Liver (tissue), 3 donors: ENCODE measurements at regions not wholly inside any gene's neighbourhood (a gene's known extent, or its start where the extent isn't known, plus 50 kb on each side); places are given as distances from the start of the nearest gene placed in this dataset.

Experiments
- ATF3 ChIP-seq: IDR thresholded peaks from 2 replicates; pipeline ENCODE4 v1.6.1; 2016; ENCODE audit warnings: antibody characterized with exemption
- CTCF ChIP-seq: fragments of 150-350 bp; IDR thresholded peaks from 2 replicates; pipeline ENCODE4 v1.5.1; 2017; ENCODE audit warnings: improper control_type of control experiment, low read depth, low read length; ENCODE audit not compliant: missing input control
- GABPA ChIP-seq, 2 donors: IDR thresholded peaks in 1 of 2; conservative IDR thresholded peaks in 1 of 2; 2 replicates each; pipeline ENCODE4 v1.6.1; 2016; ENCODE audit warnings: antibody characterized with exemption in 2 of 2, mild to moderate bottlenecking in 1 of 2, moderate library complexity in 1 of 2
- HNF4A ChIP-seq, 2 donors: conservative IDR thresholded peaks; 2 replicates each; pipeline ENCODE4 v1.6.1; 2016; ENCODE audit warnings: antibody characterized with exemption in 2 of 2, mild to moderate bottlenecking in 2 of 2
- JUND ChIP-seq, 2 donors: IDR thresholded peaks; 2 replicates each; pipeline ENCODE4 v1.6.1; 2016; ENCODE audit warnings: antibody characterized with exemption in 2 of 2
- MAX ChIP-seq: IDR thresholded peaks from 2 replicates; pipeline ENCODE4 v1.6.1; 2016; ENCODE audit warnings: antibody characterized with exemption
- NR2F2 ChIP-seq: IDR thresholded peaks from 2 replicates; pipeline ENCODE4 v1.6.1; 2016; ENCODE audit warnings: antibody characterized with exemption
- RAD21 ChIP-seq, 2 donors: IDR thresholded peaks; 2 replicates each; pipeline ENCODE4 v1.6.1; 2016; ENCODE audit warnings: antibody characterized with exemption in 2 of 2, mild to moderate bottlenecking in 2 of 2
- REST ChIP-seq: IDR thresholded peaks from 2 replicates; pipeline ENCODE4 v1.6.1; 2016; ENCODE audit warnings: antibody characterized with exemption, mild to moderate bottlenecking
- RXRA ChIP-seq, 2 donors: IDR thresholded peaks; 2 replicates each; pipeline ENCODE4 v1.6.1; 2017 to 2018; ENCODE audit warnings: antibody characterized with exemption in 2 of 2, mild to moderate bottlenecking in 1 of 2
- SP1 ChIP-seq: IDR thresholded peaks from 2 replicates; pipeline ENCODE4 v1.6.1; 2018; ENCODE audit warnings: antibody characterized with exemption, mild to moderate bottlenecking
- TAF1 ChIP-seq: conservative IDR thresholded peaks from 2 replicates; pipeline ENCODE4 v1.6.1; 2016; ENCODE audit warnings: antibody characterized with exemption, mild to moderate bottlenecking
- YY1 ChIP-seq: IDR thresholded peaks from 2 replicates; pipeline ENCODE4 v1.6.1; 2016; ENCODE audit warnings: antibody characterized with exemption, mild to moderate bottlenecking
- ZBTB33 ChIP-seq: IDR thresholded peaks from 2 replicates; pipeline ENCODE4 v1.6.1; 2016; ENCODE audit warnings: antibody characterized with exemption
- donor health status: healthy.
- donor health status: healthy.

- TF ChIP-seq RXRA (IDR thresholded peaks at IDR 0.05), result no peak
- no peak for TF ChIP-seq CTCF
- TF ChIP-seq ZBTB33, result no peak
- no peak for TF ChIP-seq ATF3
- no peak for TF ChIP-seq REST
- TF ChIP-seq GABPA (IDR thresholded peaks at IDR 0.05 in 1 of 2, conservative IDR thresholded peaks at IDR 0.05 in 1 of 2), result no peak
- TF ChIP-seq JUND (IDR thresholded peaks at IDR 0.05), result no peak
- no peak for TF ChIP-seq TAF1
- TF ChIP-seq MAX, result no peak
- TF ChIP-seq HNF4A (conservative IDR thresholded peaks at IDR 0.05), result no peak
- no peak for TF ChIP-seq NR2F2
- no peak for TF ChIP-seq SP1
- no peak for TF ChIP-seq RAD21 (IDR thresholded peaks at IDR 0.05)
- no peak for TF ChIP-seq YY1
Observed at GRCh38 chr2:122182616-122183355, 427.3 kb downstream of the TSN start.
